Activated CD4-positive, alpha-beta memory T cell treated with anti-CD3 and anti-CD28 coated beads, Interleukin-2, amount 10 ng/mL, durations not matched to agents 7 days and 5 days (primary cell): ENCODE measurements at regions not wholly inside any gene's neighbourhood (a gene's known extent, or its start where the extent isn't known, plus 50 kb on each side); places are given as distances from the start of the nearest gene placed in this dataset.
"Not testable (repeated sequence)": the region's sequence is repeated elsewhere in the genome, so short reads cannot be mapped to it uniquely, and the experiment has no call there.

ENCODE experiments used
- CTCF ChIA-PET: fragments of 350-600 bp; sonication (Branson Sonifier 250); formaldehyde crosslinking; loops from one replicate; lab custom pipeline; 2021; ENCODE audit warnings: antibody characterized with exemption, inconsistent platforms; lab: Charles Lee
- POLR2A ChIA-PET: fragments of 350-600 bp; sonication (Branson Sonifier 250); formaldehyde crosslinking; loops from one replicate; lab custom pipeline; 2021; ENCODE audit warnings: antibody characterized with exemption; lab: Charles Lee
- DNase-seq: peaks from one replicate; pipeline ENCODE4 v3.0.0-alpha.2; 2020
- H3K27ac Mint-ChIP-seq: one replicate; pipeline ENCODE4 v1.8.0; 2021; ENCODE audit warnings: mild to moderate bottlenecking, mixed read lengths
- H3K27me3 Mint-ChIP-seq: one replicate; pipeline ENCODE4 v1.8.0; 2021; ENCODE audit warnings: mixed read lengths
- H3K36me3 Mint-ChIP-seq: one replicate; pipeline ENCODE4 v1.8.0; 2021; ENCODE audit warnings: low read depth, mixed read lengths
- H3K4me1 Mint-ChIP-seq: one replicate; pipeline ENCODE4 v1.8.0; 2021; ENCODE audit warnings: mixed read lengths
- H3K4me3 Mint-ChIP-seq: one replicate; pipeline ENCODE4 v1.8.0; 2021; ENCODE audit warnings: mild to moderate bottlenecking, mixed read lengths
- H3K9me3 Mint-ChIP-seq: one replicate; pipeline ENCODE4 v1.8.0; 2021; ENCODE audit warnings: mixed read lengths

DNA sequence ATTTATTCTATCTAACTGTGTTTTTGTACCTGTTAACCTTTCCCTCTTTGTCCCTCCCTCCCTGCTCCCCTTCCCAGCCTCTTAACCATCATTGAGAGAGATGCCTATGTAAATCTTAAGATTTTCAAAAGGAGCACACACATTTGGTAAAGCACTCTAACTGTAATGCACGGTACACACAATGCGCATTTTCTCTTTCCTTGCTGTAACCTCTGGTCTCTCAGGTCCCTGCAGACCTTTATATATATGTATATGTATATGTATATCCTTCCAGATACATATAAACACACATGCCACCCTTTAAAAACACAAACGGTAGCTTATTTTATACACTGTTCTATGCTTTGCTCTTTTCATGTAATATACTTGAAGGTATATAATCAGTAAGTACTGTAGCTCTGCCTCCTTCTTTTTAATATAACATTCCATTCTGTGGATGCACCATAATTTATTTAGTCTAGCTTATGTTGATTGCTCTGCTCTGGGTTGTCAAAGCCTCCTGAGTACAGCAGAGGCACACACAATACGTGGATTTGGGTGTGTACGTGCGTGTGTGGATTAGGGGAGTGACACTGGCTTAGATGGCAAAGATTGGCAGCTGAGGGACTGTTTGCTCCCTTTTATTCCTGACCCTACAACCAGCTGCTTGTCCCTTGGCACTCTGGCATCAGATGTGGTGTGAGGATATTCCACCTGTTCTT, 118.4 kb upstream of the PTPN20 start:
- H3K4me3 Mint-ChIP-seq, POLR2A ChIA-PET, H3K4me1 Mint-ChIP-seq, DNase-seq, H3K27ac Mint-ChIP-seq, H3K36me3 Mint-ChIP-seq, CTCF ChIA-PET, H3K9me3 Mint-ChIP-seq, H3K27me3 Mint-ChIP-seq: not testable (repeated sequence)

DNA sequence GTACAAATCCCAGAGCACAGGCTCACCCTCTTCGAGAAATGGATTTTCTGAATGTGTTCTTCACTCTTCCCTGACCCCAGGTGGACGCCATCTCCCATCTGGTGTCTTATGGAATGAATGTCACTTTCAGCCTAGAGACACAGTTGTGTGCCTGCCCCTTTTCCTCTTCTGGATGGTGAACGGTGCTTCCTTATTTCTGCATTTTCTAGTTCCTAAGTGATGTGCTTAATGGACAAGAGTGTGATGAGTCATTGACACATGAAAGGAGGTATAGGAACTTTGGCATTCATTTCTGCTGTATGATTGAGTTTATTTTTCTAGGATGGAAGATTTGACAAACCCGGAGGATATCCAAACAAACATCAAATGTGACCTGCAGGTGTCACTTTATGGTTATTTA, 114.9 kb upstream of the PTPN20 start:
- H3K4me1 Mint-ChIP-seq, H3K27ac Mint-ChIP-seq, H3K4me3 Mint-ChIP-seq, DNase-seq, CTCF ChIA-PET, H3K36me3 Mint-ChIP-seq, POLR2A ChIA-PET, H3K27me3 Mint-ChIP-seq, H3K9me3 Mint-ChIP-seq: not testable (repeated sequence)

DNA sequence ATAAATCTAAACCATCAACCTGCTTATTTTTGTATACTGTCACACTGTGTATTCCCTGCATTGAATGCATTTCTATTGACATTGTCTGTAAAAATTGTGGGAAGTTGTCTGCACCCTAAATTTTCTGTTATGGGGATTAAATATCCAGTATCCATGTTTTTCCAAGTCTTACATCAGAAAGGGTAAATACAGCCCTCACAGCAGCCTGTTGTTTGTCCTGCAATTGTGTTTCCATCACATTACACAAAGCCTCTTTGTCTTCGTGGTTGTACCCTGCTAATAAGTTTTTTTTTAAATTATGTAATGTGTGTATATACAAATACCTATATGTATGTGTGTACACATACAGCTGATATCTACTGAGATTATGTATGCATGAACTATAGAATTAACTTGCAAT, 109.2 kb upstream of the PTPN20 start:
- H3K4me3 Mint-ChIP-seq, H3K9me3 Mint-ChIP-seq, H3K27me3 Mint-ChIP-seq, CTCF ChIA-PET, H3K4me1 Mint-ChIP-seq, POLR2A ChIA-PET, H3K36me3 Mint-ChIP-seq, DNase-seq, H3K27ac Mint-ChIP-seq: not testable (repeated sequence)

DNA sequence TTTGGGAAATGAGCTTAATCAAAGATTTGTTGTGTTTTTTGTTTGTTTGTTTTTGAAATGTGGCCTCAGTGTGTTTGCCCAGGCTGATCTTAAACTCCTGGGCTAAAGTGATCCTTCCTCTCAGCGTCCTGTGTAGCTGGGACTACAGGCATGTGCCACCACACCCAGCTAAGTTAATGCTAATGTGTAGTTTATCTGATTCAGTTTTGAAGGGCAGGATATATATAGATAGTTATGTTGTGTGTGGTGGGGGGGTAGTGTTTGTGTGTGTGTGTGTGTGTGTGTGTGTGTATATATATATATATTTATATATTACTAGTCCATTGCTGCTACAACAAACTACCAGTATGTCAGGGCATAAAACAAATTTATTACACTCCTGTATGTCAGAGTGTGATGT, 108.1 kb upstream of the PTPN20 start:
- POLR2A ChIA-PET, H3K4me3 Mint-ChIP-seq, H3K9me3 Mint-ChIP-seq, CTCF ChIA-PET, H3K36me3 Mint-ChIP-seq, DNase-seq, H3K27ac Mint-ChIP-seq, H3K4me1 Mint-ChIP-seq, H3K27me3 Mint-ChIP-seq: not testable (repeated sequence)

DNA sequence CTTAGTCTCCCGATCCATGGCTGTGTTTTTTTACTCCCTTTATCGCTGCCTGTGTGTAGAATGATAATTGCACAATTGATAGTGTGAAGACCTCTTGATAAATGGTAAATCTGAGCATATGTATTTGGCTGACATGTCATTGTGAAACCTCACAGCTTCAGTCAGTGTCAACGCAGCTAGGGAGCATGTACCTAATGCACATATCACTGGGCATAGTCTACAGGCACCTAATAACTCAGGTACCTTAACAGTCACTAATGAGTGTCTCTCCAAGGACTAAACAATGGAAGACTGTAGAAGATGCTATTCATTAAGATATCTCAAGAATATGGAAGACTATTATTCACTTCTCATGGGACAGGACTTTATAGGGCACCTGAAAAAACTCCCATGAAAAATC, 101.0 kb upstream of the PTPN20 start:
- H3K9me3 Mint-ChIP-seq, POLR2A ChIA-PET, H3K27me3 Mint-ChIP-seq, H3K36me3 Mint-ChIP-seq, H3K4me3 Mint-ChIP-seq, H3K27ac Mint-ChIP-seq, CTCF ChIA-PET, H3K4me1 Mint-ChIP-seq, DNase-seq: not testable (repeated sequence)

DNA sequence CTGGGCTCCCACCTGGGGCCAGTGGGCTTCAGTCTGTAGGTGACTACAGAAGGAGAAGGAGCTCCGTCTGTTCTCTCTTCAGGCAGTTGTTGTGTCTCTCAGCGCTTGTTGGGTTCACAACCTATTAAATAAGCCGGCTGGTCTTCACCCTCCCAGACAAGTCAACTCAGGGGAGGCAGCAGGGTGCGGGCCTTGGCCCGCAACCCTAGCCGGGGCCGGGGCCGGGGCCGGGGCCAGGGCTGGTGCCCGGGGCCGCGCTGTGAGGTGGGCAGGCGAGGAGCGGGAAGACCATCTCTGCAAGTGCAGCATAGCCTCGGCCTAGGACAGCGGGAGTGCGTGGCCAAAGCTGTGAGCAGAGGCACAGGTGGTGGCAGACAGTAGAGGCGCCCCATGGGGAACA, 95.1 kb upstream of the PTPN20 start:
- POLR2A ChIA-PET, DNase-seq, H3K36me3 Mint-ChIP-seq, H3K4me3 Mint-ChIP-seq, H3K27me3 Mint-ChIP-seq, H3K4me1 Mint-ChIP-seq, H3K27ac Mint-ChIP-seq, H3K9me3 Mint-ChIP-seq, CTCF ChIA-PET: not testable (repeated sequence)

DNA sequence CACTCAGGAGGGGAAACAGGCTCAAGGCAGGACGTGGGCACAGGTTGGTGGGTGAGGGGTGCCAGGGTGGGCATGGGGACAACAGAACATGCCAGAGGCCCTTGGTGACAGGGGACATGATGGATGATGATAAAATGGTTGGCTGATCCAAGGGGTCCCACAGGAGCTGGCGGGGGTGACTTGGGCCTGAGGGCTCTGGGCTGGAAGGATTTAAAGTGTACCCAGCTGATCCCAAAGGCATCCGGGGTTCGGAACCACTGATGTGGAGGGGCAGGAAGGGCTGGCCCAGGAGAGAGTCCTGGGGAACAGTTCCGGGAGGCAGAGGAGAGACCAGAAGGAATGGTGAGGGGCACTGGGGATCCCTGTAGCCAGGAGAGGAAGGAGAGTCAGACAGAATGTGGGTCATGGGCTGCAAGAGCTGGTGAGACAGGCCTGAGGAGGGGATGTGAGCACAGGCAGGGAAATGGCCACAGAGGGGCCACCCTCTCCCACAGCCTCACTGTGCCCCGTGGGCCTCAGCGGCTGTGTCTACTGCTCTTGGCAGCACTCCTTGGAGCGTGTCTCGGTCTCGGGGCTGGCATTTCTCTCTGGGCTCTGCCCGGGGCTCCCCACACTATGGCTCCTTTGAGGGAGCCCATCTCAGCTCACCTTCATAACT, 70.7 kb upstream of the PTPN20 start:
- H3K27me3 Mint-ChIP-seq, CTCF ChIA-PET, H3K27ac Mint-ChIP-seq, POLR2A ChIA-PET, H3K9me3 Mint-ChIP-seq, H3K36me3 Mint-ChIP-seq, H3K4me3 Mint-ChIP-seq, H3K4me1 Mint-ChIP-seq, DNase-seq: not testable (repeated sequence)

DNA sequence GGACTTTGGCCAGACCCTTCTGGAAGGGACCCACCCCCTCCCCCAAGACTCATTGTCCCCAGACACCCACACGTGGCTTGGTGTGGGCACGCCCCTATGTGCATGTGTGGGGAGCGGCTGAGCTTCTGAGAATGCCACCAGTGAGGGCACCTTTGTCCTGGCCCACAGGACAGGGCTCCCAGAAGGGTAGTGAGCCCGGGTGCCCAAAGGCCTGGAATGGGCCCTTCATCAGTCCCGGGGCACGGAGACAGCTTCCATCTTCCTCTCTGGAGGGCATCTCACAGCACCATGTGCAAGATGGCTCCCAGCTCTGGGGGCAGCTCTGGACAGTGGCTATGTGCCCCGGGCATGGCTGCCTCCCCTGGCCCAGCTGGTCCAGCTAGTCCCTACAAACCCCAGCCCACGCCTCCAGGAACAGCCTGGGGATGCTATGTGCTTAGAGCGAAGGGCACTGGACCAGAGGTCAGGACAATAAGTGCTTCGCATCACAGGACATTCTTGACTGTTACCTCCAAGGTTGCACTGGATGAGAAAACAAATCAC, 70.1 kb upstream of the PTPN20 start:
- H3K27ac Mint-ChIP-seq, H3K36me3 Mint-ChIP-seq, DNase-seq, H3K9me3 Mint-ChIP-seq, H3K4me3 Mint-ChIP-seq, H3K4me1 Mint-ChIP-seq, CTCF ChIA-PET, H3K27me3 Mint-ChIP-seq, POLR2A ChIA-PET: not testable (repeated sequence)

DNA sequence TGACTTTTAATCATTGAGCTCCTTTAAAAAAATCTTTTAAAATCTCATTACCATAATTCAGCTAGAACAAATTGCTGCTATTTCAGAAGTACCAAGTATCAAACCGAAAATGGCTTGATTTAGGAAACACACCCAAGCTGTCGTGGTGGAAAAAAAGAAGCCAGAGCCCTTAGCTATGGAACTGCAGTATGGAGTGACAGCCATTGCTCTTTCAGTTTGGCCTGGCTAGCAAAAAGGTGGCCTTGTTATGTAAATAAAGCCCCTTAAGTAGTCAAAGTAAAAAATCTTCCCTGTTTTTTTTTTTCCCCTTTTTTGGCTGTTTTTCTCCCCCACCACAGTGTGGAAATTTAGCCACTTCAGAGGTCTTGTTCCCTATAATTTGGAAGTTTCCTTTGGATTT, 66.0 kb upstream of the PTPN20 start:
- H3K4me3 Mint-ChIP-seq, CTCF ChIA-PET, H3K4me1 Mint-ChIP-seq, DNase-seq, H3K9me3 Mint-ChIP-seq, H3K36me3 Mint-ChIP-seq, H3K27me3 Mint-ChIP-seq, H3K27ac Mint-ChIP-seq, POLR2A ChIA-PET: not testable (repeated sequence)

DNA sequence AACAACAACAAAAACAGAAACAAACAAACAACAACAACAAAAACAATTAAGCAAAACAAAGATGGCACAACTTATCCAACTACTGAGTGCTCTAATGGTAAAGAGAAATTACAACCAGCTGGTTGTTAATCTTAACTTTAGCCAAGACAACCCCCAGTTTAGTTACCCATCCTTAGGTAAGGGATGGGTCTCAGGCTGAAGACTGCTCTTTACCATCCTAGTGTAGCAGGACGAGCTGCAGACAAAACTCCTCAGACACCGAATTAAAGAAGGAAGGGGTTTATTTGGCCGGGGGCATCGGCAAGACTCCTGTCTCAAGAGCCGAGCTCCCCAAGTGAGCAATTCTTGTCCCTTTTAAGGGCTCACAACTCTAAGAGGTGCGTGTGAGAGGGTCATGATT, 65.6 kb upstream of the PTPN20 start:
- H3K36me3 Mint-ChIP-seq, H3K4me1 Mint-ChIP-seq, DNase-seq, H3K4me3 Mint-ChIP-seq, CTCF ChIA-PET, POLR2A ChIA-PET, H3K27me3 Mint-ChIP-seq, H3K27ac Mint-ChIP-seq, H3K9me3 Mint-ChIP-seq: not testable (repeated sequence)

DNA sequence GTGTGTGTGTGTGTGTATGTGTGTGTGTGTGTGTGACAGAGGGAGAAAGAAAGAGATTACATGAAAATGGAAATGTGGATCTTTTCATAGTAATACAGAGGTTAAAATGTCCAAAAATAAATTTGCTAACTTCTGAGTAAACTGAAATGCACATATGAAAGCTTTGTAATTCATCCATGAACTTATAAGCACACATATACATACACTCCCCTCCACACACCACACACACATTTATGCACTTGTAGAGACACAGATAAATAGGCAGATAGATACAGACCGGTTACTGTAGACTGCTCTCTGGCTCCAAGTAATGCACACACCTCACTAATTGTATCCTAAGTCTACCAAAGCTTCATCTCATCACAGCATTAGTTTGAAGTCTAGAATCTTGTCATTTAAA, 50.5 kb upstream of the PTPN20 start:
- POLR2A ChIA-PET, H3K36me3 Mint-ChIP-seq, DNase-seq, H3K27me3 Mint-ChIP-seq, H3K27ac Mint-ChIP-seq, CTCF ChIA-PET, H3K4me1 Mint-ChIP-seq, H3K4me3 Mint-ChIP-seq, H3K9me3 Mint-ChIP-seq: not testable (repeated sequence)
